IPS DF 4.7 (cell line): ENCODE measurements at regions not wholly inside any gene's neighbourhood (a gene's known extent, or its start where the extent isn't known, plus 50 kb on each side); places are given as distances from the start of the nearest gene placed in this dataset.

Experiments used
- DNase-seq: peaks from one replicate; pipeline ENCODE4 v3.0.0-alpha.2; 2013; ENCODE audit warnings: low spot score; ENCODE audit errors: extremely low read depth

GRCh38 chr13:40408602-40409001 lies 257.8 kb downstream of the FOXO1 start:
- no peak for DNase-seq

- DNase-seq: no peak
Measured at GRCh38 chr13:40409278-40409677, 257.2 kb downstream of the FOXO1 start.

GRCh38 chr13:40410315-40410714 lies 256.1 kb downstream of the FOXO1 start:
- DNase-seq: no peak

GRCh38 chr13:40420160-40420740 lies 246.2 kb downstream of the FOXO1 start:
- DNase-seq: no peak

- no peak for DNase-seq
Measured at GRCh38 chr13:40422588-40423235, 243.7 kb downstream of the FOXO1 start.

GRCh38 chr13:40428354-40428753 lies 238.1 kb downstream of the FOXO1 start:
- no peak for DNase-seq

GRCh38 chr13:40429706-40430545 lies 236.5 kb downstream of the FOXO1 start:
- DNase-seq: no peak

- no peak for DNase-seq
Measured at GRCh38 chr13:40432018-40432978, 234.1 kb downstream of the FOXO1 start.

- no peak for DNase-seq
Measured at GRCh38 chr13:40433001-40433400, 233.4 kb downstream of the FOXO1 start.

GRCh38 chr13:40433577-40433976 lies 232.9 kb downstream of the FOXO1 start:
- no peak for DNase-seq

GRCh38 chr13:40434516-40435397 lies 231.7 kb downstream of the FOXO1 start:
- no peak for DNase-seq

GRCh38 chr13:40438022-40438680 lies 228.3 kb downstream of the FOXO1 start:
- no peak for DNase-seq

- DNase-seq: no peak
Measured at GRCh38 chr13:40438999-40439797, 227.2 kb downstream of the FOXO1 start.

GRCh38 chr13:40439928-40440327 lies 226.5 kb downstream of the FOXO1 start:
- DNase-seq: no peak

GRCh38 chr13:40440990-40441820 lies 225.2 kb downstream of the FOXO1 start:
- no peak for DNase-seq

GRCh38 chr13:40442231-40442630 lies 224.2 kb downstream of the FOXO1 start:
- no peak for DNase-seq

GRCh38 chr13:40442826-40443225 lies 223.6 kb downstream of the FOXO1 start:
- no peak for DNase-seq

- no peak for DNase-seq
Measured at GRCh38 chr13:40444241-40444640, 222.2 kb downstream of the FOXO1 start.
